Neuronal stem cell (in vitro differentiated cells): ENCODE measurements at regions not wholly inside any gene's neighbourhood (a gene's known extent, or its start where the extent isn't known, plus 50 kb on each side); places are given as distances from the start of the nearest gene placed in this dataset.

Source experiments
- DNase-seq: peaks from one replicate; pipeline ENCODE4 v3.0.0-alpha.2; 2013; ENCODE audit warnings: low spot score
- H2AFZ ChIP-seq: one replicate; pipeline ENCODE4 v1.6.1; 2013; ENCODE audit warnings: mild to moderate bottlenecking, low read length, inconsistent platforms
- H2AK5ac ChIP-seq: 2 replicates; pipeline ENCODE4 v1.6.1; 2013; ENCODE audit warnings: low read depth, mild to moderate bottlenecking, inconsistent platforms, low read length, moderate library complexity, mixed read lengths
- H2BK120ac ChIP-seq: 2 replicates; pipeline ENCODE4 v1.6.1; 2013; ENCODE audit warnings: low read depth, mild to moderate bottlenecking, inconsistent platforms, low read length, moderate library complexity, mixed read lengths
- H2BK12ac ChIP-seq: one replicate; pipeline ENCODE4 v1.6.1; 2013; ENCODE audit warnings: low read length, inconsistent platforms
- H2BK15ac ChIP-seq: 2 replicates; pipeline ENCODE4 v1.6.1; 2013; ENCODE audit warnings: mild to moderate bottlenecking, low read length, inconsistent platforms, mixed read lengths
- H2BK5ac ChIP-seq: one replicate; pipeline ENCODE4 v1.6.1; 2013; ENCODE audit warnings: inconsistent platforms, mild to moderate bottlenecking, low read length, moderate library complexity
- H3K14ac ChIP-seq: one replicate; pipeline ENCODE4 v1.6.1; 2013; ENCODE audit warnings: low read length, inconsistent platforms
- H3K18ac ChIP-seq: 2 replicates; pipeline ENCODE4 v1.6.1; 2013; ENCODE audit warnings: low read length, inconsistent platforms
- H3K23ac ChIP-seq: 2 replicates; pipeline ENCODE4 v1.6.1; 2013; ENCODE audit warnings: low read depth, mild to moderate bottlenecking, mixed read lengths, low read length, inconsistent platforms; ENCODE audit not compliant: poor library complexity
- H3K27ac ChIP-seq: replicated peaks from 3 replicates; pipeline ENCODE4 v1.5.1; 2013; ENCODE audit warnings: low read length, inconsistent platforms
- H3K27me3 ChIP-seq, 3 experiments: 2 replicates each; pipeline ENCODE4 v1.6.1; 2013; ENCODE audit warnings: low read length in 3 of 3, mild to moderate bottlenecking in 2 of 3, inconsistent platforms in 1 of 3, low read depth in 1 of 3, mixed read lengths in 1 of 3, moderate library complexity in 1 of 3; ENCODE audit not compliant: control insufficient read depth in 3 of 3, insufficient read depth in 3 of 3
- H3K36me3 ChIP-seq, 2 donors: replicated peaks in 1 of 2; 2 replicates each; pipeline ENCODE4 v1.6.1; 2013; ENCODE audit warnings: low read length in 2 of 2; ENCODE audit not compliant: control insufficient read depth in 2 of 2, insufficient read depth in 2 of 2
- H3K4ac ChIP-seq: 2 replicates; pipeline ENCODE4 v1.6.1; 2013; ENCODE audit warnings: inconsistent platforms, mild to moderate bottlenecking, low read length, moderate library complexity
- H3K4me1 ChIP-seq, 2 donors: 1 replicate in 1 of 2; 2 replicates in 1 of 2; pipeline ENCODE4 v1.6.1; 2013; ENCODE audit warnings: low read length in 2 of 2, low read depth in 1 of 2; ENCODE audit not compliant: control insufficient read depth in 2 of 2, insufficient read depth in 1 of 2
- H3K4me2 ChIP-seq: one replicate; pipeline ENCODE4 v1.6.1; 2013; ENCODE audit warnings: mild to moderate bottlenecking, low read length, inconsistent platforms; ENCODE audit not compliant: insufficient read depth, poor library complexity, severe bottlenecking
- H3K4me3 ChIP-seq, 2 donors: 2 replicates each; pipeline ENCODE4 v1.5.1; 2013; ENCODE audit warnings: low read length in 2 of 2, mild to moderate bottlenecking in 2 of 2, inconsistent platforms in 1 of 2, moderate library complexity in 1 of 2
- H3K79me1 ChIP-seq: one replicate; pipeline ENCODE4 v1.6.1; 2013; ENCODE audit warnings: low read depth, mild to moderate bottlenecking, inconsistent platforms, low read length, moderate library complexity
- H3K9ac ChIP-seq: one replicate; pipeline ENCODE4 v1.6.1; 2013; ENCODE audit warnings: mild to moderate bottlenecking, low read depth, low read length, inconsistent platforms; ENCODE audit not compliant: poor library complexity
- H3K9me3 ChIP-seq, 2 donors: replicated peaks in 1 of 2; 2 replicates each; pipeline versions ENCODE3 to v1.6.1; 2013; ENCODE audit warnings: low read length in 2 of 2, mild to moderate bottlenecking in 2 of 2, inconsistent platforms in 1 of 2, low read depth in 1 of 2, mixed read lengths in 1 of 2, moderate library complexity in 1 of 2; ENCODE audit not compliant: control insufficient read depth in 2 of 2, insufficient read depth in 1 of 2
- H4K8ac ChIP-seq: one replicate; pipeline ENCODE4 v1.6.1; 2013; ENCODE audit warnings: low read depth, mild to moderate bottlenecking, inconsistent platforms, low read length, moderate library complexity
- H4K91ac ChIP-seq: one replicate; pipeline ENCODE4 v1.6.1; 2013; ENCODE audit warnings: low read length, low read depth, mild to moderate bottlenecking, inconsistent platforms; ENCODE audit not compliant: poor library complexity
- WGBS, 2 donors: extraction: QIAGEN DNeasy Blood & Tissue Kit; methylation state at CpG; one replicate each; pipeline ENCODE4 v1.1.7; 2013; ENCODE audit warnings: missing lambda C conversion rate in 2 of 2, mixed read lengths in 1 of 2; ENCODE audit not compliant: insufficient read length in 2 of 2, insufficient replicate concordance in 1 of 2; ENCODE audit errors: extremely low coverage in 2 of 2; 5-methylcytosine and 5-hydroxymethylcytosine counted together

GRCh38 chr4:1480720-1481119, 74.5 kb upstream of the NKX1-1 start:
- Histone ChIP-seq H3K9ac (no peak overlapping the region), H2BK120ac (no peak overlapping the region), H3K27me3 (no peaks in the 10 kb centered on the region), H3K4me1 (no peaks in the 10 kb centered on the region), H3K9me3 (peaks cover 8 to 9% of the 10 kb centered on the region in 2 donors), H3K23ac (no peak overlapping the region), H2BK15ac (no peak overlapping the region), H3K36me3 (no peaks in the 10 kb centered on the region), H3K79me1 (no peaks in the 10 kb centered on the region), H3K14ac (no peak overlapping the region), H3K4me2 (no peak overlapping the region), H2AK5ac (no peak overlapping the region), H3K4me3 (no peak overlapping the region), H2AFZ (no peak overlapping the region), H3K27ac (no peak overlapping the region), H2BK12ac (no peak overlapping the region), H4K8ac (no peak overlapping the region), H3K18ac (no peak overlapping the region), H4K91ac (no peak overlapping the region), H2BK5ac (no peak overlapping the region), H3K4ac (no peak overlapping the region)
- WGBS, 2 donors, result no CpG with 5 or more reads among the region's 1 CpG
- no peak for DNase-seq

DNA sequence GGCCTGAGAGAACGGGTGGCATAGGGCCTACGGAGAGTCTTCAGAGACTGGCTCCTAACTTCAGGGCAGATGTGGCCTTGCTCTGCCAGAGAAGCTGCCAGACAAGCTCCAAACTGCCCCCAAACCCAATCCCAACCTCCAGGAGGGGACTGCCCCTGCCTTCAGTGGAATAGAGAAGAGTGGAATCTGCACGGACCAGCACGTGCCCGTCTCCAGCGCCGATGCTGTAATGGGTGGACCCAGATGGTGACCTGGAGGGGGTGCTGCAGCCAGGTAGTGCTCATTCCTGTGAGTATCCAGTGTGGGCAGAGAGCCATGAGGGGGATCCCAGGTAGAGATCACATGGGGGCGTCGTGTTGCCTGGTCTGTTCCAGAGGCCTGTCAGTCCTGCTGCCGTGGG, 73.2 kb upstream of the NKX1-1 start:
- H2BK15ac ChIP-seq, result no peak overlapping the region
- H3K27ac ChIP-seq, result no peak overlapping the region
- no peak overlapping the region for H2BK12ac ChIP-seq
- no peak overlapping the region for H4K8ac ChIP-seq
- no CpG with 5 or more reads among the region's 10 CpGs for WGBS, 2 donors
- H3K4me2 ChIP-seq, result no peak overlapping the region
- peaks cover 0 to 6% of the 10 kb centered on the region in 2 donors for H3K9me3 ChIP-seq
- H3K23ac ChIP-seq, result no peak overlapping the region
- no peak overlapping the region for H3K9ac ChIP-seq
- H2BK120ac ChIP-seq, result no peak overlapping the region
- H4K91ac ChIP-seq, result no peak overlapping the region
- H3K14ac ChIP-seq, result peak overlapping the region; percentile 4
- H2BK5ac ChIP-seq, result no peak overlapping the region
- no peaks in the 10 kb centered on the region for H3K4me1 ChIP-seq
- H3K79me1 ChIP-seq, result no peaks in the 10 kb centered on the region
- H3K18ac ChIP-seq, result peak overlapping the region; percentile 76
- DNase-seq, result no peak
- no peaks in the 10 kb centered on the region for H3K36me3 ChIP-seq
- H3K27me3 ChIP-seq, result no peaks in the 10 kb centered on the region
- no peak overlapping the region for H3K4me3 ChIP-seq
- H2AFZ ChIP-seq, result no peak overlapping the region
- no peak overlapping the region for H2AK5ac ChIP-seq
- H3K4ac ChIP-seq, result no peak overlapping the region

DNA sequence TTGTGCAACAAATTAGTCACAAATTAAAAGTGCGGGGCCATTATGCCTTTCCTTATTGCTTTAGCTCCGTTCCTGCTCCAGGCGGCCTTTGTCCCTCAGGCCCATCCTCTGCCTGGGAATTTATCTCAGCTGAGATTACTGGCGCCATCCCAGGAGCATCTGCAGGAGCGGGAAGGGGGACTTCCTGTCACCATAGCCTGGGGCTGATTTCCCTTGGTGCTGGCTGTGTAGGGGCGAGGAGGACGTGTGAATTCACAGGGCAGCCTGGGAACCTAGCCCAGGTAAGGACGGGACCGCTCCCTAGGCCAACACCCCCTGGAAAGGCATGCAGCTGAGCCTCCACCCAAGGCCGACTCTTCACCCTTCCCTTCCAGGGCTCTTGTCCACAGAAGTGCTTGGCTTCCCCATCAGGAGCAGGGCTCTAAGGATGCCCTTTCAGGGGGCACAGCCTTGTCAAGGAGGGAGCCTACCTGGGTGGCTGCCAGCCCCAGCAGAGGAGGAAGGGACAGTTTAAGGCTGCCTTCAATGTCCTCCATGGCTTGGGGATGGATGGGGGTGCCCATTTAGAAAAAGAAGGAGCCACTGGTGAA, 72.6 kb upstream of the NKX1-1 start:
- H3K14ac ChIP-seq, result no peak overlapping the region
- H4K8ac ChIP-seq, result no peak overlapping the region
- no peaks in the 10 kb centered on the region for H3K36me3 ChIP-seq
- no peak for DNase-seq
- no peak overlapping the region for H2AFZ ChIP-seq
- no peak overlapping the region for H3K4me2 ChIP-seq
- H3K18ac ChIP-seq, result no peak overlapping the region
- no peak overlapping the region for H3K4me3 ChIP-seq
- H3K9ac ChIP-seq, result no peak overlapping the region
- H3K27ac ChIP-seq, result no peak overlapping the region
- WGBS, 2 donors, result no CpG with 5 or more reads among the region's 10 CpGs
- no peak overlapping the region for H4K91ac ChIP-seq
- no peaks in the 10 kb centered on the region for H3K27me3 ChIP-seq
- H3K4me1 ChIP-seq, result no peaks in the 10 kb centered on the region
- H3K9me3 ChIP-seq, result peaks cover 0 to 5% of the 10 kb centered on the region in 2 donors
- H3K23ac ChIP-seq, result no peak overlapping the region
- no peak overlapping the region for H2BK15ac ChIP-seq
- H3K79me1 ChIP-seq, result no peaks in the 10 kb centered on the region
- no peak overlapping the region for H2BK5ac ChIP-seq
- peak overlapping the region; percentile 40 for H3K4ac ChIP-seq
- no peak overlapping the region for H2BK120ac ChIP-seq
- H2BK12ac ChIP-seq, result no peak overlapping the region
- no peak overlapping the region for H2AK5ac ChIP-seq

GRCh38 chr4:1477045-1477840, 71.0 kb upstream of the NKX1-1 start:
- peaks cover 0 to 5% of the 10 kb centered on the region in 2 donors for H3K9me3 ChIP-seq
- H2BK12ac ChIP-seq, result no peak overlapping the region
- H3K79me1 ChIP-seq, result no peaks in the 10 kb centered on the region
- H2BK5ac ChIP-seq, result peak overlapping the region; percentile 59
- H3K14ac ChIP-seq, result no peak overlapping the region
- no peak overlapping the region for H3K18ac ChIP-seq
- no peak overlapping the region for H3K4ac ChIP-seq
- no peak overlapping the region for H3K4me3 ChIP-seq
- no peak overlapping the region for H3K9ac ChIP-seq
- no peak overlapping the region for H2AK5ac ChIP-seq
- no peak overlapping the region for H3K23ac ChIP-seq
- no peak overlapping the region for H2BK15ac ChIP-seq
- no peaks in the 10 kb centered on the region for H3K27me3 ChIP-seq
- no CpG with 5 or more reads among the region's 18 CpGs for WGBS, 2 donors
- H2BK120ac ChIP-seq, result no peak overlapping the region
- H4K8ac ChIP-seq, result no peak overlapping the region
- no peak for DNase-seq
- H2AFZ ChIP-seq, result no peak overlapping the region
- H3K36me3 ChIP-seq, result no peaks in the 10 kb centered on the region
- H3K27ac ChIP-seq, result no peak overlapping the region
- no peak overlapping the region for H3K4me2 ChIP-seq
- H4K91ac ChIP-seq, result no peak overlapping the region
- no peaks in the 10 kb centered on the region for H3K4me1 ChIP-seq
